Small intestine (tissue), 7 donors: ENCODE measurements at regions not wholly inside any gene's neighbourhood (a gene's known extent, or its start where the extent isn't known, plus 50 kb on each side); places are given as distances from the start of the nearest gene placed in this dataset.
"Not testable (repeated sequence)": the region's sequence is repeated elsewhere in the genome, so short reads cannot be mapped to it uniquely, and the experiment has no call there.

Experiments used
- DNase-seq, 2 donors: peaks; one replicate each; pipeline versions ENCODE4 v3.0.0 to v3.0.0-alpha.2; 2013
- FAIRE-seq: peaks from 2 replicates; lab custom pipeline; 2012; peaks lifted over from hg19 to GRCh38; lab: Jason Lieb, UNC
- H3K27ac ChIP-seq, 3 donors: one replicate each; pipeline ENCODE4 v1.5.1; 2013; ENCODE audit warnings: low read length in 2 of 3, mild to moderate bottlenecking in 2 of 3, control low read depth in 1 of 3, inconsistent platforms in 1 of 3, low read depth in 1 of 3, moderate library complexity in 1 of 3
- H3K27me3 ChIP-seq, 3 donors: one replicate each; pipeline ENCODE4 v1.6.1; 2013; ENCODE audit warnings: low read length in 3 of 3, inconsistent platforms in 1 of 3; ENCODE audit not compliant: control insufficient read depth in 3 of 3, insufficient read depth in 3 of 3
- H3K36me3 ChIP-seq, 3 donors: one replicate each; pipeline ENCODE4 v1.6.1; 2013; ENCODE audit warnings: low read length in 3 of 3, inconsistent platforms in 1 of 3, low read depth in 1 of 3, mild to moderate bottlenecking in 1 of 3, moderate library complexity in 1 of 3; ENCODE audit not compliant: control insufficient read depth in 3 of 3, insufficient read depth in 2 of 3
- H3K4me1 ChIP-seq, 3 donors: one replicate each; pipeline ENCODE4 v1.6.1; 2013; ENCODE audit warnings: low read length in 2 of 3, inconsistent platforms in 1 of 3, low read depth in 1 of 3, mild to moderate bottlenecking in 1 of 3, moderate library complexity in 1 of 3; ENCODE audit not compliant: control insufficient read depth in 3 of 3, insufficient read depth in 2 of 3
- H3K4me3 ChIP-seq, 3 donors: one replicate each; pipeline ENCODE4 v1.5.1; 2013; ENCODE audit warnings: low read length in 3 of 3, control low read depth in 1 of 3, inconsistent platforms in 1 of 3, low read depth in 1 of 3, mild to moderate bottlenecking in 1 of 3, moderate library complexity in 1 of 3
- H3K9me3 ChIP-seq, 2 donors: one replicate each; pipeline ENCODE4 v1.6.1; 2013; ENCODE audit warnings: low read depth in 1 of 2, low read length in 1 of 2; ENCODE audit not compliant: control insufficient read depth in 2 of 2, insufficient read depth in 1 of 2
- WGBS, 3 donors: extraction: QIAGEN DNeasy Blood & Tissue Kit; methylation state at CpG; one replicate each; pipeline ENCODE4 v1.1.7; 2013; 5-methylcytosine and 5-hydroxymethylcytosine counted together
- donor health status: healthy with polysubstance abuse.
- donor health status: control.
- donor health status: control.
- donor health status: Bipolar disorder and iron deficiency.
- donor health status: healthy.

GRCh38 chr5:124889850-124890249, 143.4 kb upstream of the ZNF608 start:
- Histone ChIP-seq H3K4me3 (no peak overlapping the region), H3K9me3 (peaks cover 0 to 7% of the 10 kb centered on the region in 2 donors), H3K36me3 (no peaks in the 10 kb centered on the region), H3K4me1 (peaks cover 0 to 24% (median 7%) of the 10 kb centered on the region in 3 donors), H3K27me3 (no peaks in the 10 kb centered on the region), H3K27ac (no peak overlapping the region)
- FAIRE-seq (no peak), DNase-seq (no peak)
- WGBS, 3 donors: 67 to 79% (median 71%) methylated on average over 5 of the region's 5 CpGs

GRCh38 chr5:124890442-124890841, 144.0 kb upstream of the ZNF608 start:
- not testable (repeated sequence) for H3K36me3 ChIP-seq, H3K27ac ChIP-seq, FAIRE-seq, H3K4me3 ChIP-seq, H3K9me3 ChIP-seq, DNase-seq, H3K27me3 ChIP-seq
- H3K4me1 ChIP-seq: peaks cover 0 to 24% (median 7%) of the 10 kb centered on the region in 3 donors
- 84 to 100% (median 97%) methylated on average over 4 of the region's 4 CpGs for WGBS, 3 donors

- H3K36me3 ChIP-seq: no peaks in the 10 kb centered on the region
- DNase-seq (no peak), FAIRE-seq (no peak)
- H3K4me1 ChIP-seq: peaks cover 0 to 24% (median 7%) of the 10 kb centered on the region in 3 donors
- no peak overlapping the region for H3K27ac ChIP-seq
- peaks cover 0 to 7% of the 10 kb centered on the region in 2 donors for H3K9me3 ChIP-seq
- WGBS, 3 donors: 49 to 80% (median 66%) methylated on average over 4 of the region's 4 CpGs
- no peaks in the 10 kb centered on the region for H3K27me3 ChIP-seq
- H3K4me3 ChIP-seq: no peak overlapping the region
These were observed 144.7 kb upstream of the ZNF608 start for GRCh38 chr5:124891179-124891578.

GRCh38 chr5:124892185-124892848, 145.9 kb upstream of the ZNF608 start:
- Histone ChIP-seq H3K9me3 (peaks cover 0 to 7% of the 10 kb centered on the region in 2 donors), H3K36me3 (no peaks in the 10 kb centered on the region), H3K27ac (no peak overlapping the region), H3K4me3 (no peak overlapping the region), H3K27me3 (no peaks in the 10 kb centered on the region), H3K4me1 (peaks cover 0 to 22% (median 7%) of the 10 kb centered on the region in 3 donors)
- FAIRE-seq: no peak
- 97 to 99% (median 98%) methylated on average over 30 to 48 of the region's 48 CpGs for WGBS, 3 donors
- no peak for DNase-seq

GRCh38 chr5:124894541-124894940, 148.1 kb upstream of the ZNF608 start:
- Histone ChIP-seq H3K27ac (no peak overlapping the region), H3K9me3 (peaks cover 0 to 7% of the 10 kb centered on the region in 2 donors), H3K36me3 (no peaks in the 10 kb centered on the region), H3K4me1 (peaks cover 0 to 5% (median 0%) of the 10 kb centered on the region in 3 donors), H3K4me3 (no peak overlapping the region), H3K27me3 (no peaks in the 10 kb centered on the region)
- DNase-seq: no peak
- 81 to 92% (median 88%) methylated on average over 4 of the region's 4 CpGs for WGBS, 3 donors
- FAIRE-seq: no peak

GRCh38 chr5:124895236-124895635, 148.8 kb upstream of the ZNF608 start:
- no peaks in the 10 kb centered on the region for H3K36me3 ChIP-seq
- no peak overlapping the region for H3K27ac ChIP-seq
- H3K4me1 ChIP-seq: peaks cover 0 to 4% (median 0%) of the 10 kb centered on the region in 3 donors
- FAIRE-seq: no peak
- WGBS, 3 donors: 76 to 88% (median 78%) methylated on average over 2 of the region's 2 CpGs
- no peak for DNase-seq
- no peaks in the 10 kb centered on the region for H3K27me3 ChIP-seq
- H3K9me3 ChIP-seq: peaks cover 0 to 7% of the 10 kb centered on the region in 2 donors
- no peak overlapping the region for H3K4me3 ChIP-seq

GRCh38 chr5:124901081-124901480, 154.6 kb upstream of the ZNF608 start:
- peaks cover 0 to 5% (median 5%) of the 10 kb centered on the region in 3 donors for H3K4me1 ChIP-seq
- FAIRE-seq (no peak), DNase-seq (no peak)
- no peak overlapping the region for H3K4me3 ChIP-seq
- H3K36me3 ChIP-seq: no peaks in the 10 kb centered on the region
- no peak overlapping the region for H3K27ac ChIP-seq
- no peaks in the 10 kb centered on the region for H3K27me3 ChIP-seq
- H3K9me3 ChIP-seq: no peaks in the 10 kb centered on the region

- Histone ChIP-seq H3K27ac (peak overlapping the region in 2 of 3 donors; percentile 16 to 70), H3K27me3 (no peaks in the 10 kb centered on the region), H3K36me3 (no peaks in the 10 kb centered on the region), H3K9me3 (no peaks in the 10 kb centered on the region), H3K4me1 (peaks cover 0 to 16% (median 16%) of the 10 kb centered on the region in 3 donors), H3K4me3 (no peak overlapping the region)
- WGBS, 3 donors: 23 to 32% (median 30%) methylated on average over 5 of the region's 5 CpGs
- FAIRE-seq (no peak), DNase-seq (peak; percentile 42 to 53)
These were observed 155.8 kb upstream of the ZNF608 start for GRCh38 chr5:124902097-124902821.
